HCT116 (cell line): ENCODE measurements at regions not wholly inside any gene's neighbourhood (a gene's known extent, or its start where the extent isn't known, plus 50 kb on each side); places are given as distances from the start of the nearest gene placed in this dataset.

ENCODE experiments used
- ATAC-seq: fragments of 200-7000 bp; cut with Tn5 transposase; 2 replicates; pipeline ENCODE4 v1.9.1; 2020; ENCODE audit warnings: mild to moderate bottlenecking, moderate library complexity
- BruUV-seq: library from RNA; stranded (reverse); fragments of 400-500 nt; replicated peaks from 2 replicates; lab custom pipeline; 2021; lab: Mats Ljungman, UMichigan
- CTCF ChIA-PET: fragments of 300-600 bp; sonication (Branson Sonifier 250); formaldehyde crosslinking; loops from one replicate; lab custom pipeline; 2021; ENCODE audit warnings: antibody characterized with exemption; lab: Charles Lee
- POLR2A ChIA-PET: fragments of 300-600, 350-600 bp; sonication (Branson Sonifier 250); formaldehyde crosslinking; loops from one replicate; lab custom pipeline; 2021; ENCODE audit warnings: antibody characterized with exemption; lab: Charles Lee
- RAD21 ChIA-PET, 2 experiments: fragments of 300-600 bp; sonication (Branson Sonifier 250); formaldehyde crosslinking; loops; one replicate each; lab custom pipeline; 2023; ENCODE audit warnings: low total read pairs in 2 of 2; ENCODE audit not compliant: uncharacterized antibody in 2 of 2, unreplicated experiment in 2 of 2, low non-redundant PET in 1 of 2; lab: Charles Lee
- DNase-seq: peaks from one replicate; pipeline ENCODE4 v3.0.0-alpha.2; 2010; ENCODE audit warnings: low read depth, low spot score
- H2AFZ ChIP-seq: fragments of 200-600 bp; shearing (Covaris generic), sonication (generic); 2 replicates; pipeline ENCODE4 v1.6.1; 2017; ENCODE audit warnings: low read depth, mixed run types, mixed read lengths, antibody characterized with exemption, low read length; ENCODE audit not compliant: poor library complexity, severe bottlenecking
- H3K27ac ChIP-seq: 2 replicates; pipeline ENCODE4 v1.5.1; 2012; ENCODE audit warnings: low read depth, low read length
- H3K27me3 ChIP-seq: fragments of 200-600 bp; sonication (generic); 2 replicates; pipeline ENCODE4 v1.6.1; 2016; ENCODE audit warnings: mixed run types, low read length, mixed read lengths; ENCODE audit not compliant: insufficient read depth
- H3K36me3 ChIP-seq, 2 experiments: fragments of 200-500 bp in 1 of 2; fragments of 200-600 bp in 1 of 2; sonication (Bioruptor generic) in 1 of 2; sonication (generic) in 1 of 2; 2 replicates each; pipeline versions ENCODE4 v1.5.1 to v1.6.1; 2014 to 2016; ENCODE audit warnings: low read length in 2 of 2, inconsistent platforms in 1 of 2, mixed read lengths in 1 of 2, mixed run types in 1 of 2; ENCODE audit not compliant: insufficient read depth in 2 of 2, control insufficient read depth in 1 of 2
- H3K4me1 ChIP-seq, 2 experiments: fragments of 200-600 bp in 1 of 2; sonication (generic) in 1 of 2; 2 replicates each; pipeline versions ENCODE4 v1.5.1 to v1.6.1; 2012 to 2017; ENCODE audit warnings: low read length in 2 of 2, inconsistent platforms in 1 of 2, mild to moderate bottlenecking in 1 of 2, mixed read lengths in 1 of 2, mixed run types in 1 of 2, moderate library complexity in 1 of 2; ENCODE audit not compliant: insufficient read depth in 2 of 2, control insufficient read depth in 1 of 2
- H3K4me2 ChIP-seq: fragments of 200-600 bp; sonication (generic); 2 replicates; pipeline ENCODE4 v1.6.1; 2017; ENCODE audit warnings: mixed run types, low read length, mixed read lengths
- H3K4me3 ChIP-seq, 2 experiments: fragments of 200-600 bp in 1 of 2; sonication (generic) in 1 of 2; replicated peaks in 1 of 2; 2 replicates each; pipeline ENCODE4 v1.5.1; 2011 to 2016; ENCODE audit warnings: low read length in 2 of 2, control low read depth in 1 of 2, low read depth in 1 of 2, mild to moderate bottlenecking in 1 of 2, mixed read lengths in 1 of 2, mixed run types in 1 of 2
- H3K79me2 ChIP-seq: fragments of 200-600 bp; sonication (generic); 2 replicates; pipeline ENCODE4 v1.6.1; 2017; ENCODE audit warnings: mild to moderate bottlenecking, mixed run types, low read length, moderate library complexity, mixed read lengths; ENCODE audit not compliant: insufficient read depth
- H3K9ac ChIP-seq: fragments of 200-600 bp; sonication (generic); 2 replicates; pipeline ENCODE4 v1.6.1; 2016; ENCODE audit warnings: low read length, mixed read lengths
- H3K9me2 ChIP-seq: fragments of 200-600 bp; sonication (generic), shearing (Covaris generic); 2 replicates; pipeline ENCODE4 v1.6.1; 2017; ENCODE audit warnings: mixed run types, mild to moderate bottlenecking, moderate library complexity; ENCODE audit not compliant: insufficient read depth
- H3K9me3 ChIP-seq, 2 experiments: fragments of 200-500 bp in 1 of 2; fragments of 200-600 bp in 1 of 2; sonication (Bioruptor generic) in 1 of 2; sonication (generic) in 1 of 2; 2 replicates each; pipeline ENCODE4 v1.6.1; 2014 to 2017; ENCODE audit warnings: low read length in 2 of 2, mixed read lengths in 2 of 2, inconsistent platforms in 1 of 2, low read depth in 1 of 2, mild to moderate bottlenecking in 1 of 2, mixed run types in 1 of 2, moderate library complexity in 1 of 2; ENCODE audit not compliant: control insufficient read depth in 1 of 2, insufficient read depth in 1 of 2
- H4K20me1 ChIP-seq: fragments of 200-600 bp; sonication (generic), shearing (Covaris generic); 2 replicates; pipeline ENCODE4 v1.6.1; 2017; ENCODE audit warnings: mixed run types, mild to moderate bottlenecking, moderate library complexity; ENCODE audit not compliant: insufficient read depth
- CBX3 ChIP-seq: IDR thresholded peaks from 2 replicates; pipeline ENCODE4 v1.6.1; 2012; ENCODE audit warnings: low read depth
- CTCF ChIP-seq, 3 experiments: fragments of 200-600 bp in 1 of 3; sonication (generic) in 1 of 3; IDR thresholded peaks in 2 of 3; conservative IDR thresholded peaks in 1 of 3; 2 replicates each; pipeline ENCODE4 v1.5.1; 2012 to 2017; ENCODE audit warnings: low read depth in 2 of 3, low read length in 2 of 3, antibody characterized with exemption in 1 of 3, borderline replicate concordance in 1 of 3, control low read depth in 1 of 3, mild to moderate bottlenecking in 1 of 3, mixed read lengths in 1 of 3, mixed run types in 1 of 3, moderate library complexity in 1 of 3; ENCODE audit not compliant: insufficient read depth in 1 of 3
- ELF1 ChIP-seq: IDR thresholded peaks from 2 replicates; pipeline ENCODE4 v1.6.1; 2012; ENCODE audit warnings: low read depth, borderline replicate concordance
- EZH2phosphoT487 ChIP-seq: fragments of 200-600 bp; IDR thresholded peaks from 2 replicates; pipeline ENCODE4 v1.6.1; 2018; ENCODE audit warnings: antibody characterized with exemption, borderline replicate concordance
- FOSL1 ChIP-seq: IDR thresholded peaks from 2 replicates; pipeline ENCODE4 v1.6.1; 2012; ENCODE audit warnings: low read depth
- POLR2A ChIP-seq: IDR thresholded peaks from 2 replicates; pipeline ENCODE4 v1.7.0; 2011; ENCODE audit warnings: borderline replicate concordance; ENCODE audit not compliant: insufficient read depth, insufficient read length; ENCODE audit errors: extremely low read depth
- RAD21 ChIP-seq: IDR thresholded peaks from 2 replicates; pipeline ENCODE4 v1.6.1; 2012; ENCODE audit warnings: low read depth, mild to moderate bottlenecking
- REST ChIP-seq: IDR thresholded peaks from 2 replicates; pipeline ENCODE4 v1.6.1; 2012; ENCODE audit warnings: low read depth
- SIN3A ChIP-seq: IDR thresholded peaks from 2 replicates; pipeline ENCODE4 v1.6.1; 2012; ENCODE audit warnings: low read depth
- YY1 ChIP-seq: IDR thresholded peaks from 2 replicates; pipeline ENCODE4 v1.6.1; 2011; ENCODE audit warnings: low read length, low read depth, moderate library complexity, mild to moderate bottlenecking; ENCODE audit not compliant: insufficient replicate concordance; ENCODE audit errors: extremely low read depth
- ZBTB33 ChIP-seq: IDR thresholded peaks from 2 replicates; pipeline ENCODE4 v1.6.1; 2011; ENCODE audit warnings: mild to moderate bottlenecking, low read length, moderate library complexity; ENCODE audit not compliant: insufficient replicate concordance; ENCODE audit errors: extremely low read depth
- ZFX ChIP-seq: fragments of 450-650 bp; IDR thresholded peaks from 2 replicates; pipeline ENCODE4 v1.6.1; 2017
- intact Hi-C: fragments of 100-400 bp; cut with micrococcal nuclease; formaldehyde crosslinking; loops from 2 replicates; pipeline ENCODE4 v1.10.0; 2022

- no TSS peak for BruUV-seq
- no peak for ATAC-seq
- H2AFZ ChIP-seq = no peak overlapping the region
- ChIA-PET RAD21 (interaction anchor here in 1 of 2 experiments (1.1 kb wide), 1 partner anchor 1059 kb away, joined by 3 read pairs; no protein-coding TSS in a partner anchor), POLR2A (no interaction called here), CTCF (no interaction called here)
- no peak overlapping the region for H3K9ac ChIP-seq
- H3K27me3 ChIP-seq = peaks cover 17% of the 10 kb centered on the region; the same call in 1 of the 2 replicates
- no peak overlapping the region for H3K4me2 ChIP-seq
- no peak overlapping the region for H3K27ac ChIP-seq
- intact Hi-C loops = no loop called here
- TF ChIP-seq POLR2A = no peak
- TF ChIP-seq CTCF (IDR thresholded peaks at IDR 0.05 in 2 of 3, conservative IDR thresholded peaks at IDR 0.05 in 1 of 3; ENCODE audit: borderline replicate concordance in 1 of 3, insufficient read depth in 1 of 3, low read depth in 2 of 3, low read length in 2 of 3) = no peak
- TF ChIP-seq ELF1 = no peak
- no peak for TF ChIP-seq YY1
- no peak for TF ChIP-seq CBX3
- no peak for TF ChIP-seq ZFX
- TF ChIP-seq SIN3A = no peak
- no peaks in the 10 kb centered on the region for H3K4me1 ChIP-seq
- no peaks in the 10 kb centered on the region for H4K20me1 ChIP-seq
- no peaks in the 10 kb centered on the region for H3K9me3 ChIP-seq
- H3K9me2 ChIP-seq = no peaks in the 10 kb centered on the region
- H3K36me3 ChIP-seq = no peaks in the 10 kb centered on the region
- no peak for DNase-seq
- no peaks in the 10 kb centered on the region for H3K79me2 ChIP-seq
- H3K4me3 ChIP-seq = no peak overlapping the region
Measured at GRCh38 chr2:217741381-217741955, 261.3 kb downstream of the TNS1 start.

- ChIA-PET CTCF (no interaction called here), POLR2A (no interaction called here), RAD21 (interaction anchor here in 1 of 2 experiments (1.1 kb wide), 1 partner anchor 1059 kb away, joined by 3 read pairs; no protein-coding TSS in a partner anchor)
- H3K4me1 ChIP-seq = no peaks in the 10 kb centered on the region
- H3K79me2 ChIP-seq = no peaks in the 10 kb centered on the region
- DNase-seq (no peak), ATAC-seq (no peak)
- H3K4me3 ChIP-seq = no peak overlapping the region
- H3K4me2 ChIP-seq = no peak overlapping the region
- no peak overlapping the region for H2AFZ ChIP-seq
- no peak overlapping the region for H3K27ac ChIP-seq
- no peaks in the 10 kb centered on the region for H4K20me1 ChIP-seq
- H3K9me2 ChIP-seq = no peaks in the 10 kb centered on the region
- no peaks in the 10 kb centered on the region for H3K9me3 ChIP-seq
- peaks cover 17% of the 10 kb centered on the region; the same call in 1 of the 2 replicates for H3K27me3 ChIP-seq
- BruUV-seq = no TSS peak
- intact Hi-C loops = no loop called here
- H3K9ac ChIP-seq = no peak overlapping the region
- H3K36me3 ChIP-seq = no peaks in the 10 kb centered on the region
- TF ChIP-seq ZBTB33 = no peak
- TF ChIP-seq FOSL1 = no peak
- TF ChIP-seq RAD21 = no peak
- TF ChIP-seq EZH2phosphoT487 = no peak
- no peak for TF ChIP-seq REST
Measured at GRCh38 chr2:217740756-217741155, 262.0 kb downstream of the TNS1 start.
